ENCODE measurements at regions not wholly inside any gene's neighbourhood (a gene's known extent, or its start where the extent isn't known, plus 50 kb on each side); places are given as distances from the start of the nearest gene placed in this dataset.

DNA sequence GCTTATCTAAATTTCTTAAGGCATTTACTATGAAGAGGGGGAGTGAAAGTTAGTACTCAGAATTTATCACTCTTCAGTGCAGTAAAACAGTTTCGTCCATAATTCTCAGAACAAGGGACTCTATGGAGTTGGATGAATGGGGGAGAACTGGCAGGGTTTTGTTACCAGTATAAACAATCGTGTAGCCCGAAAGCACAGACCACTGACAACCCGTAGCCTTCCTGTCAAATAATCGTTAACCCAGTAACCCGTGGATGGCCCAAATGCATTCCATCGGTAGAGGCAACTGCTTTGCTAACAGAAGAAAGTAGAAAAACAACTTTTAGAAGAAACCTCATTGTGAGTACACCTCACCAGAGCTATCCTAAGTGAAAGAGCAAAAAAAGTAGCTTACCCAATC is 583.9 kb downstream of the NXPH1 start:
- TF ChIP-seq, protein P1, sequence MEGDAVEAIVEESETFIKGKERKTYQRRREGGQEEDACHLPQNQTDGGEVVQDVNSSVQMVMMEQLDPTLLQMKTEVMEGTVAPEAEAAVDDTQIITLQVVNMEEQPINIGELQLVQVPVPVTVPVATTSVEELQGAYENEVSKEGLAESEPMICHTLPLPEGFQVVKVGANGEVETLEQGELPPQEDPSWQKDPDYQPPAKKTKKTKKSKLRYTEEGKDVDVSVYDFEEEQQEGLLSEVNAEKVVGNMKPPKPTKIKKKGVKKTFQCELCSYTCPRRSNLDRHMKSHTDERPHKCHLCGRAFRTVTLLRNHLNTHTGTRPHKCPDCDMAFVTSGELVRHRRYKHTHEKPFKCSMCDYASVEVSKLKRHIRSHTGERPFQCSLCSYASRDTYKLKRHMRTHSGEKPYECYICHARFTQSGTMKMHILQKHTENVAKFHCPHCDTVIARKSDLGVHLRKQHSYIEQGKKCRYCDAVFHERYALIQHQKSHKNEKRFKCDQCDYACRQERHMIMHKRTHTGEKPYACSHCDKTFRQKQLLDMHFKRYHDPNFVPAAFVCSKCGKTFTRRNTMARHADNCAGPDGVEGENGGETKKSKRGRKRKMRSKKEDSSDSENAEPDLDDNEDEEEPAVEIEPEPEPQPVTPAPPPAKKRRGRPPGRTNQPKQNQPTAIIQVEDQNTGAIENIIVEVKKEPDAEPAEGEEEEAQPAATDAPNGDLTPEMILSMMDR (IDR thresholded peaks at IDR 0.05): no peak
- no peak for DNase-seq
- Mint-ChIP-seq H3K4me1 (peaks cover 7% of the 10 kb centered on the region), H3K4me3 (no peak overlapping the region), H3K27me3 (ENCODE audit: low read depth, poor library complexity) (peaks cover 3% of the 10 kb centered on the region), H3K36me3 (ENCODE audit: low read depth) (no peaks in the 10 kb centered on the region), H3K27ac (peak overlapping the region; percentile 43), H3K9me3 (peaks cover 6% of the 10 kb centered on the region)

DNA sequence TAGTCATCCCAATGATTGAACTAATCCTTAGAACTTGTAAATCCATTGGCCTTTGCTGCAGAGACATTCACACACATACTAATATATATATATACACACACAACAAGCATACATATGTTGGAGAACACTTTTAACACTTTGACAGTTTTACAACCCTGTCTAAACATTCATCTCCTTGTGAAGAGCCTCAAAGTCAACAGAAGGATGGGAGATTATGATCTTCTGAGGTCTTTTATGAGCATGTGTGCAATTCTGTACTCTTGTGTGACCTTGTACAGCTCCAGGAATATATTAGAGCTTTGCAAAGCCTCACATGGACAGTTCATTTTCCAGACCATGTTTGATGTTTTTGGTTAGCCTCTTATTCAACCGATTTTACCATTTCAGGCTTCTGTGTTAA is 589.0 kb downstream of the NXPH1 start:
- no peaks in the 10 kb centered on the region for H3K27me3 Mint-ChIP-seq (ENCODE audit: low read depth, poor library complexity)
- DNase-seq: no peak
- H3K4me3 Mint-ChIP-seq: no peak overlapping the region
- no peaks in the 10 kb centered on the region for H3K36me3 Mint-ChIP-seq (ENCODE audit: low read depth)
- TF ChIP-seq, protein P1 (IDR thresholded peaks at IDR 0.05): no peak
- H3K27ac Mint-ChIP-seq: no peak overlapping the region
- no peaks in the 10 kb centered on the region for H3K9me3 Mint-ChIP-seq
- H3K4me1 Mint-ChIP-seq: no peaks in the 10 kb centered on the region

DNA sequence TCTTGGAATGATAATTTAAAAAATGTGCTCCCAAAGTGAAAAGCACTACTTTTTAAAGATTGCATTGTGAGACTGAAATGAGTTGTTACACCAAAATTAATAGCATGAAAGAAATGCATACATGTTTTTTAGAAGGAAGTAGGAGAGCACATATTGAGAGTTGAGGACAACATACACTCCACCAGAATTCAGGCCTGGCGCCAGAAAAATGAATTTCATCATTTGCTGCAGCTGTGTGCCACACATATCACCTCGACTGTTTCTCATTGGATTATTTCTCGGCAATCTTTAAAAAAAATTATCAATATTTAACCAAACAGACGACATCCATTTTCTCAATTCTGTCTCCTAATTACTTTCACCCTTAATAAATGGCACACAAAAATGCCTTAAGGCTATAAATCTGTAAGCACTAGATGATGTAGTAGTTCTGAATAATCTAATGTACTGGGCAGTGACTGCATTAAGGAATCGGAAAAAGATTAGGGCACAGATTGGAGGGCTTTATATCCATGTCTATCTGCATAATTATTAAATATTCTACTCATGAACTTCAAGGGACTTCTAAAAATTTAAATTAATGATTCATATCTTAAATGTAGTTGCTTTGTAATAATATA is 590.4 kb downstream of the NXPH1 start:
- no peak overlapping the region for H3K4me3 Mint-ChIP-seq
- no peak for DNase-seq
- no peaks in the 10 kb centered on the region for H3K36me3 Mint-ChIP-seq (ENCODE audit: low read depth)
- H3K27ac Mint-ChIP-seq: no peak overlapping the region
- H3K4me1 Mint-ChIP-seq: no peaks in the 10 kb centered on the region
- H3K9me3 Mint-ChIP-seq: no peaks in the 10 kb centered on the region
- TF ChIP-seq, protein P1 (IDR thresholded peaks at IDR 0.05): no peak
- no peaks in the 10 kb centered on the region for H3K27me3 Mint-ChIP-seq (ENCODE audit: low read depth, poor library complexity)

DNA sequence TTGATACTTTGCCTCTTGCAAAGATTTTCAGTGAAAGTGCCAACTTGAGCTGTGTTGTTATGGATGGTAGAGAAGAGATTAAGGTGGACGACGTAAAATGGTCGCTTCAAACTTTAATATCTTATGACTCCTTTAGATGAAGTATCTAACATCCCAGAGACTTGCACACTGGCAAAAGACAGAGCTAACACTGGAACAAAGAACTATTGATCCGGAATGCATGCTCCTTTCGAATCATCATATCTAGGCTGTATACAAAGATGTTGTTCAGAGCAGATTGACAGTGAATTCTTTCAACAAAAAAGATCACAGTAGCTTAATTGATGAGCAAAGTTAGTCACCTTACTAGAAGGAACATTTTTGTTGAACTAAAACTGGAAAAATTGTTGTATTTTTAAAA is 592.7 kb downstream of the NXPH1 start:
- TF ChIP-seq, protein P1 (IDR thresholded peaks at IDR 0.05): no peak
- H3K36me3 Mint-ChIP-seq (ENCODE audit: low read depth): no peaks in the 10 kb centered on the region
- no peak overlapping the region for H3K4me3 Mint-ChIP-seq
- H3K9me3 Mint-ChIP-seq: no peaks in the 10 kb centered on the region
- no peak overlapping the region for H3K27ac Mint-ChIP-seq
- no peaks in the 10 kb centered on the region for H3K4me1 Mint-ChIP-seq
- H3K27me3 Mint-ChIP-seq (ENCODE audit: low read depth, poor library complexity): no peaks in the 10 kb centered on the region
- DNase-seq: no peak

DNA sequence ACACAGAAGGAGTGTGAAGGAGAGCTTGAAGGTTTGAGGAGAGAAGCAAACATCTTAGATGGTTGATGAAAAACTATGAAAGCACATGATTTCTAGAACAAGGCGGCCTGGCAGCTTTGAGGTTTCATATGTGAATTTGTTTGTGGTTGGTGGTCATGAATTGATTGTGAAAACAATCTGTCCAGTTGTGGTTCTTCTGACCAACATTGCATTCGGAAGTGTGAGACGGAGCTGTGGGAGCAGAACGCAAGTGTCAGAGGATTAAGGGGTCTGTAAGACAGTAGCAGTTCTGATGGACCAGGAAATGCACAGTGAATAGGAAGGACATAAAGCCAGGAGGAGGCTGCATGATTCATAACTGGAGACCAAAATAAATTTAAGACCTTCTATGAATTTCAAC is 594.6 kb downstream of the NXPH1 start:
- no peaks in the 10 kb centered on the region for H3K27me3 Mint-ChIP-seq (ENCODE audit: low read depth, poor library complexity)
- TF ChIP-seq, protein P1 (IDR thresholded peaks at IDR 0.05): no peak
- H3K4me3 Mint-ChIP-seq: no peak overlapping the region
- H3K4me1 Mint-ChIP-seq: no peaks in the 10 kb centered on the region
- H3K9me3 Mint-ChIP-seq: no peaks in the 10 kb centered on the region
- H3K27ac Mint-ChIP-seq: no peak overlapping the region
- no peak for DNase-seq
- no peaks in the 10 kb centered on the region for H3K36me3 Mint-ChIP-seq (ENCODE audit: low read depth)
